PC-9 (cell line): ENCODE measurements at regions not wholly inside any gene's neighbourhood (a gene's known extent, or its start where the extent isn't known, plus 50 kb on each side); places are given as distances from the start of the nearest gene placed in this dataset.

Experiments
- EZH2 ChIP-seq: fragments of 200-600 bp; sonication (generic); IDR thresholded peaks from 2 replicates; pipeline ENCODE4 v1.8.0; 2017; ENCODE audit warnings: antibody characterized with exemption, low read depth
- TF ChIP-seq, protein P1 (sequence below): fragments of 200-600 bp; sonication (generic); conservative IDR thresholded peaks from 2 replicates; pipeline ENCODE4 v1.6.1; 2017; ENCODE audit warnings: mixed run types, antibody characterized with exemption, mild to moderate bottlenecking, moderate library complexity

DNA sequence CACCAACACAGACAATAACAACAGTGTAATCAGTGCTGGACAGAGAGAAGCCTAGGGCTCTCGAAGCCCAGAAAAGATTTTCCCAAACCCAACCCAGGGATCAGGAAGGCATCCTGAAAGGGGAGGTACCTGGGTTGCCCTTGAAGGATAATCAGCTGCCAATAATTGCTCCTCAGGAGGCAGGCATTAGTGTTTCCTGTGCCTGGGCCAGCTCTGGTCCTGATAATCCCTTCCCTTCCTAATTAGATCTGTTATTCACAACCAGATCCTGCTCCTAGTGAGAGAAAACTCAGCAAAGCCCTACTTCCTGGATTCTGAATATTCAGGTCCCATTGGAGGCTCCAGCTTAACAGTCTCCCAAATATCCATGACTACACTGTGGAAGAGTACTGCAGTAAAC lies 117.4 kb downstream of the DMRTA2 start:
- TF ChIP-seq, protein P1, sequence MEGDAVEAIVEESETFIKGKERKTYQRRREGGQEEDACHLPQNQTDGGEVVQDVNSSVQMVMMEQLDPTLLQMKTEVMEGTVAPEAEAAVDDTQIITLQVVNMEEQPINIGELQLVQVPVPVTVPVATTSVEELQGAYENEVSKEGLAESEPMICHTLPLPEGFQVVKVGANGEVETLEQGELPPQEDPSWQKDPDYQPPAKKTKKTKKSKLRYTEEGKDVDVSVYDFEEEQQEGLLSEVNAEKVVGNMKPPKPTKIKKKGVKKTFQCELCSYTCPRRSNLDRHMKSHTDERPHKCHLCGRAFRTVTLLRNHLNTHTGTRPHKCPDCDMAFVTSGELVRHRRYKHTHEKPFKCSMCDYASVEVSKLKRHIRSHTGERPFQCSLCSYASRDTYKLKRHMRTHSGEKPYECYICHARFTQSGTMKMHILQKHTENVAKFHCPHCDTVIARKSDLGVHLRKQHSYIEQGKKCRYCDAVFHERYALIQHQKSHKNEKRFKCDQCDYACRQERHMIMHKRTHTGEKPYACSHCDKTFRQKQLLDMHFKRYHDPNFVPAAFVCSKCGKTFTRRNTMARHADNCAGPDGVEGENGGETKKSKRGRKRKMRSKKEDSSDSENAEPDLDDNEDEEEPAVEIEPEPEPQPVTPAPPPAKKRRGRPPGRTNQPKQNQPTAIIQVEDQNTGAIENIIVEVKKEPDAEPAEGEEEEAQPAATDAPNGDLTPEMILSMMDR: no peak
- no peak for TF ChIP-seq EZH2
